Colonic mucosa (tissue), 4 donors: ENCODE measurements at regions not wholly inside any gene's neighbourhood (a gene's known extent, or its start where the extent isn't known, plus 50 kb on each side); places are given as distances from the start of the nearest gene placed in this dataset.

ENCODE experiments used
- DNase-seq: peaks from one replicate; pipeline ENCODE4 v3.0.0-alpha.2; 2020
- H3K27ac ChIP-seq: fragments of 200-600 bp; one replicate; pipeline ENCODE4 v1.8.0; 2021
- H3K27me3 ChIP-seq: fragments of 200-600 bp; one replicate; pipeline ENCODE4 v1.8.0; 2021
- H3K36me3 ChIP-seq: fragments of 200-600 bp; one replicate; pipeline ENCODE4 v1.8.0; 2021
- H3K4me1 ChIP-seq: fragments of 200-600 bp; one replicate; pipeline ENCODE4 v1.8.0; 2021; ENCODE audit warnings: mild to moderate bottlenecking
- H3K4me3 ChIP-seq: fragments of 200-600 bp; one replicate; pipeline ENCODE4 v1.8.0; 2021
- H3K9ac ChIP-seq, 2 donors: one replicate each; pipeline ENCODE4 v1.7.0; 2013; ENCODE audit warnings: control low read depth in 2 of 2, low read depth in 2 of 2, low read length in 2 of 2
- H3K9me3 ChIP-seq: fragments of 200-600 bp; one replicate; pipeline ENCODE4 v1.8.0; 2021
- intact Hi-C: fragments of 100-400 bp; cut with DNase I; formaldehyde crosslinking; loops from one replicate; pipeline ENCODE4 v1.14.1; 2022
- TF ChIP-seq, protein P1 (sequence below): fragments of 200-600 bp; IDR thresholded peaks from one replicate; pipeline ENCODE4 v1.8.0; 2022; ENCODE audit warnings: antibody characterized with exemption, mild to moderate bottlenecking
- donor health status: healthy.
- donor health status: DM: no; HTN: no; CAD: no.
- donor health status: DM: no; HTN: no; CAD: no.

DNA sequence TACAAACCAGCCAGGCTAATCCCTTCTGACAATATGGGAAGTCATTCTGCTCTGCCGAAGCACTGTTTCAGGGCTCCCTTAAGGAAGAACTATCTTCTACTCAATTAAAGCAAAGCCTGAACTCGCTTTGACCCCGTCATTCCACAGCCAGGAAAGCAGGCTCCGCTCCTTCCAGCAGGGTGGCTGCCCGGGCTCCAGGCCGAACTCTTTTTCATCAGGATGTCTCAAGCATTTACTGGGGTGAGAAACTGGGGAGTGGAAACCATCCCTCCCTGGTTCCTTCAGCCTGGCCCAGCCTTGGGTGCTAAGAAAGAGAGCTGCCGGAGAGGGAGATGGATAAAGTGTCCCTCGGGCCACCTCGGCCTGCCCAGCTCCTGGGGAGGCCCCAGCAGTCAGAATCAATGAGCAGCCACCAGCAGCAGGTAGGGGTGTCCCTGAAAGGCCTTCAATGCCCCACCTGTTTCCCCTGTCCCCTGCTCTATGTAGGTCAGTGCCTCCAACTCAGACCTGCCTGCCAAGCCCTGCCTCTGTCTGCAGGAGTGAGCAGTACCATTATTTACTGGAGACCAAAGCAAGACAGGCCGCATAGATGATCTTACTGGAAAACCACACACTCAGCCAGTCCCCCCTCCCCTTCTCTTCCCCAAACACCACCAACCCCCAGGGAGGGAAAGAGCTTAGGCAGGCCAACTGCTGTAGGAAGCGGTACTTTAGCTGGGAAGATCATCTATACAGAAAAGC is 225.6 kb upstream of the TLE3 start:
- Histone ChIP-seq H3K36me3 (no peaks in the 10 kb centered on the region), H3K27me3 (no peaks in the 10 kb centered on the region), H3K4me1 (no peaks in the 10 kb centered on the region), H3K4me3 (no peak overlapping the region), H3K9ac (no peak overlapping the region), H3K27ac (peak overlapping the region; percentile 11), H3K9me3 (no peaks in the 10 kb centered on the region)
- TF ChIP-seq, protein P1, sequence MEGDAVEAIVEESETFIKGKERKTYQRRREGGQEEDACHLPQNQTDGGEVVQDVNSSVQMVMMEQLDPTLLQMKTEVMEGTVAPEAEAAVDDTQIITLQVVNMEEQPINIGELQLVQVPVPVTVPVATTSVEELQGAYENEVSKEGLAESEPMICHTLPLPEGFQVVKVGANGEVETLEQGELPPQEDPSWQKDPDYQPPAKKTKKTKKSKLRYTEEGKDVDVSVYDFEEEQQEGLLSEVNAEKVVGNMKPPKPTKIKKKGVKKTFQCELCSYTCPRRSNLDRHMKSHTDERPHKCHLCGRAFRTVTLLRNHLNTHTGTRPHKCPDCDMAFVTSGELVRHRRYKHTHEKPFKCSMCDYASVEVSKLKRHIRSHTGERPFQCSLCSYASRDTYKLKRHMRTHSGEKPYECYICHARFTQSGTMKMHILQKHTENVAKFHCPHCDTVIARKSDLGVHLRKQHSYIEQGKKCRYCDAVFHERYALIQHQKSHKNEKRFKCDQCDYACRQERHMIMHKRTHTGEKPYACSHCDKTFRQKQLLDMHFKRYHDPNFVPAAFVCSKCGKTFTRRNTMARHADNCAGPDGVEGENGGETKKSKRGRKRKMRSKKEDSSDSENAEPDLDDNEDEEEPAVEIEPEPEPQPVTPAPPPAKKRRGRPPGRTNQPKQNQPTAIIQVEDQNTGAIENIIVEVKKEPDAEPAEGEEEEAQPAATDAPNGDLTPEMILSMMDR = no peak
- intact Hi-C loops = no loop called here
- no peak for DNase-seq

DNA sequence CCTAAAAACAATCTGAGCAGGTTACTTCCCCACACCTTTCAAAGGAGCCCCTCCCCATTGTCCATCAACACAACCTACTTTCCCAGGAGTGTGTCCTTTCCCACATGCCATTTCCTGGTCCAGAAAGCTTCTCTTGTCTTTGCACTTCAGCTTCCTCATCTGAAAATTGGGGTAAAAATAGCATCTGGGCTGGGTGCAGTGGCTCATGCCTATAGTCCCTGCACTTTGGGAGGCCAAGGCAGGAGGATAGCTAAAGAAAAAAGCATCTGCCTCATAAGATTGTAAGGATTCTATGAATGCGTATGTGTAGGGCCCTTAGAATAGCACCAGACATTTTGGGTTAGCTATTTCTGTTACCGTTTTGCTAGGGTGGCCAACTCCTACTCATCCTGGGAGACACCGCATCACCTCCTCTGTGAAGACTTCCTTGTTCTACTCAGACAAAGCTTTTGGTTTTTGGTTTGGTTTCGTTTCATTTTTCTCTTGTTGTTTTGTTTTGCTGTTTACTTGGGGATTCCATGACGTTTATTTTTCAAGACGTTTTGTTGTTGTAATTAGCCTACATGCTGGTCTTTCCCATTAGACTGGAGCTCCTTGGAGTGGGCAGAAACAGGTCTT is 224.4 kb upstream of the TLE3 start:
- Histone ChIP-seq H3K4me3 (no peak overlapping the region), H3K9ac (no peak overlapping the region), H3K9me3 (no peaks in the 10 kb centered on the region), H3K36me3 (no peaks in the 10 kb centered on the region), H3K4me1 (no peaks in the 10 kb centered on the region), H3K27ac (peak overlapping the region; percentile 11), H3K27me3 (no peaks in the 10 kb centered on the region)
- intact Hi-C loops = no loop called here
- DNase-seq = no peak
- TF ChIP-seq, protein P1 = no peak

DNA sequence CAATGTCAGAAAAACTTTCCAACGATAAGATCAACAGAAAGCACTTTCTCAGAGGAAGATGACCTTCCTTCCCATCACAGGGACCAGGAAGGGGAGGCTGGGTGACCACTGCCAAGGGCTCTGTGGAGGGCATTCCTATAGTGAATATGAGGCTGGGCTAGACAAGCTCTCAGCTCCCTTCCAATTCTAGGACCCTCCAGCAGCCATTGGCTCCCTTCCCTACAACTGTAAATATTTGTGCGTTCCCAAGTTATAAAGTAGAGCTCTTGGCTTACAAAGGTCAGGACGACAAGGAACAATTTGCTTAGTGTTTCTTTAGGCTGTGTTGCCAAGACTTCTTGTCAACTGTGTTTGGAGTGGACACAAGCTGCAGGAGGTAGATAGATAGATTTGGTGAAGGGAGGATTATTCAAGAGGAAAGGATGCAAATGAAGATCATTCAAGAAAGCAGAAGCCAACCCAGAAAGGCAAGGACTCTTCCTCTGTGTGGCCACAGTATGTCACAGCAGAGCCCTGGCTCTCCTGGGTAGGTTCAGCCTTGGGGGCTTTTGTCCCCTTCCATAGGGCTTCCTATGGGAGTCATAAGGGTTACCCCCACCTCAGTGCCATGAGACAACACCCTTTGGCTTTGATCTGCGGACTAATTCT is 223.6 kb upstream of the TLE3 start:
- Histone ChIP-seq H3K27ac (no peak overlapping the region), H3K27me3 (no peaks in the 10 kb centered on the region), H3K4me3 (no peak overlapping the region), H3K9me3 (no peaks in the 10 kb centered on the region), H3K9ac (no peak overlapping the region), H3K36me3 (no peaks in the 10 kb centered on the region), H3K4me1 (no peaks in the 10 kb centered on the region)
- TF ChIP-seq, protein P1 = no peak
- intact Hi-C loops = no loop called here
- no peak for DNase-seq

DNA sequence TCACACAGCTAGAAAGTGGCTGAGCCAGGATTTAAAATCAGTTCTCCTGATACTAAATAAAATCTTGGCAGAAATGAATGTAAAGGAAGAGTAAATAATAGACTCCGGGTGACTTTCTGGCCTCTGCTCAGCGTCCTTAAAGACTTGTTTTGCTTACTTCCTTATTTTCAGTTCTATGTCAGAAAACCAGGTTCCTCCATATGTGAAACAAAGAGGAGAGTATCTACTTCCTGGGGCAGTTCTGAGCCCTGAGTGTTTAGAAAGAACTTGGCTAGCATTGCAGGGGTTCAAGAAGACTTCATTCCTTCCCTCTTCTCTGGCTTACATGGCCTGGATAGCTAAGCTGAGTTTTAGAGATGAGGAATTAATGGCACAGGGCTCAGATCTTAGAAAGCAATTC is 222.8 kb upstream of the TLE3 start:
- no peaks in the 10 kb centered on the region for H3K4me1 ChIP-seq

DNA sequence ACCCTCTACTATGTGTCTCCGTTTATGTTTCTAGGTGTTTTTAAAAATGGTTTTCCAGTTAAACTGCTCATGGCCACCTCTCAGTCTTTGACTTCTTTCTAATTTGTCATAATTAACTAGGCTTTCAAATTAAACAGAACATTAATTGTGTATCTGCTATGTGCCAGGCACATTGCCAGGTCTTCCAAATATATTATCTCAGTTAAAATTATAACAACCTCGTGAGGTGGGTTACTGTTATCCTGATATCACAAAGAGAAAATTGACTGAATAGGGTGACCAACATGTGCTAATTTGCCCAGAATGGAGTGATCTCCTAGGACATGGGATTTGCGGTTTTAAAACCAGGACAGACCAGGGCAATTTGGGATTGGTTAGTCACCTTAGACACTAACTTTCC is 222.4 kb upstream of the TLE3 start:
- Histone ChIP-seq H3K4me3 (no peak overlapping the region), H3K36me3 (no peaks in the 10 kb centered on the region), H3K27ac (no peak overlapping the region), H3K27me3 (no peaks in the 10 kb centered on the region), H3K9ac (no peak overlapping the region), H3K9me3 (no peaks in the 10 kb centered on the region), H3K4me1 (no peaks in the 10 kb centered on the region)
- no peak for DNase-seq
- intact Hi-C loops = no loop called here
- TF ChIP-seq, protein P1 = no peak

More for the DNA sequence above, 222.8 kb upstream of the TLE3 start:
- no peaks in the 10 kb centered on the region for H3K36me3 ChIP-seq
- intact Hi-C loops = no loop called here
- no peaks in the 10 kb centered on the region for H3K27me3 ChIP-seq
- no peak overlapping the region for H3K4me3 ChIP-seq
- no peak overlapping the region for H3K27ac ChIP-seq
- no peak overlapping the region for H3K9ac ChIP-seq
- TF ChIP-seq, protein P1 = no peak
- no peak for DNase-seq
- H3K9me3 ChIP-seq = no peaks in the 10 kb centered on the region
